Muscle of arm (tissue), 1 donor: ENCODE measurements at regions not wholly inside any gene's neighbourhood (a gene's known extent, or its start where the extent isn't known, plus 50 kb on each side); places are given as distances from the start of the nearest gene placed in this dataset.

Source experiments
- DNase-seq: peaks from one replicate; pipeline ENCODE4 v3.0.0-alpha.2; 2013

DNA sequence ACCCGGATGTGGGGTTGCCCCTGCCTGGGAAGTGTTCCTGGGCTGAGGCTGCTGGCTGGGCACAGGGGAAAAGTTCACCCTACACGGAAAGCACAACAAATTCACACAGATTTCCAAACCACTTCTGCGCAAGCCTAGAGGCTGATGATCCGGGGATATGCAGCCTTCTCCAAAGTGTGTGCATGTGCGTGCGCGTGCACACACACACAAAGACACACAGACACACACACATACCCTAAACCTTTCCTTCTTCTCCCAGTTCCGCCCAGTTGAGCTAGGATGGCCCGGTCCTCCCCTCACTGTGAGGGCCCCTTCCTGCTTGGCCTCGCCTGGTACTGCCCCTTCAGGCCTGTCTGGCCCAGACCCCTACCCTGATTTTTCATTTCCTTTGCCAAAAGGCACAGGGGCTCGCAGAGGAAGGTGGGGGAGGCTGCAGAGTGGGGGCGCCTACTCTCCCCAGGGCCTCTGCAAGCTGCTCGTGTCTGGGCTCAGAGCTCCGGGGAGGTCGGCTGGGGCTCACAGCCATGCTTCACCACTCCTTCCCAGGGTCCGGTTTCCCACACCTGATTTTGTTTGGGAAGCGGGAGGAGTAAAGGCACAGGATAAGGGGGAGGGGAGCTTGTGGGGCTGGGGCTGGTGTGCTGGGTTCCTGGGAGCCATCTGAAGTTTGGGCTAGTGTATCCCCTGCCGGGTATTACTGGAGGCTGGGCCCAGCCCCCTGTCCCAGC, 144.7 kb downstream of the ENGASE start:
- no peak for DNase-seq

DNA sequence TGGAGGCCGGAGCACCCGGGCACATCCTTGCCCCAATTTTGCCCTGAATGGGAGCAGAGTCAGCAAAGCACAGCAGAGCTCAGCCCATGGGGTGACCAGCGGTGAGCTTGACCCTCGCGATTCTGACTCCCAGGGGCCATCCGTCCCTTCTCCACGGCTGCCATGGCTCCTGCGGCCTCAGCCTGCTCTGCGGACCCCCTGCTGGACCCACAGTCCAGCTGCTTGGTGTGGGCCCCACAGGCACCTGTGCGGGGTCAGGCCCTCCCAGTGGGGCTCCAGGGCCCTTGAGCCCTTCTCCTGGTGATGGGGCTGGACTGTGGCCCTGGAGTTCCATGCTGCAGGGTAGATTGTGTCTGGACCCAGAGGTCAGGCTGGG, 144.2 kb downstream of the ENGASE start:
- DNase-seq: no peak

DNA sequence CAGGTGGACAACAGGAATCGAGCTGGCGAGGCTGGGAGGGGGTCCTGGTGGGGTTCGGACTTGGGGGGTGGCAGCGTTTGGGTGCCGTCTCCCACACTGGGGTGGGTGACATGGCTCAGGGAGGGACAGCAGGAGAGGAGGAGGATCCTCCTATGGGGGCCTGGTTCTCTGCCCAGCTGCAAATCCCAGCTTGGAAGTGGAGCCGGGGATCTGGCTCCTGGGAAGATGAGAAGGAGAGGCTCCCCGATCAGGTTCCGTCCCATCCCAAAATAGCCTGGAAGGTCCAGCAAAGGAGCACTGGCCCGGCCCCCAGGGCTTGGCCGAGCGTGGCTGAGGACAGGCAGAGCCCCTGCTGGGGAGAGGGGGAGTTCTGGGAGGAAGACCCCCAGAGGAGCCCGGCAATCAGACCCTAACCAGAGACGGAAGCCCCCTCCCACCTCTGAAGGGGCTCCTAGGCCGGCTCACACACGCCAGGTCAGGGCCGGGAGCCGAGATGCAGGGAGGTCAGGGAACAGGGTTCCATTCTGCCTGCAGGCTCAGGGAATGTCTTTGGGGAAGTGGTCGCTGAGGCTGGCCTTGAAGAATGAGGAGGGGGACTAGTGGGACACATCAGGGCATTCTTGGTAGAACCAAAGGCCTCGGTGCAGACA, 143.7 kb downstream of the ENGASE start:
- DNase-seq: no peak

DNA sequence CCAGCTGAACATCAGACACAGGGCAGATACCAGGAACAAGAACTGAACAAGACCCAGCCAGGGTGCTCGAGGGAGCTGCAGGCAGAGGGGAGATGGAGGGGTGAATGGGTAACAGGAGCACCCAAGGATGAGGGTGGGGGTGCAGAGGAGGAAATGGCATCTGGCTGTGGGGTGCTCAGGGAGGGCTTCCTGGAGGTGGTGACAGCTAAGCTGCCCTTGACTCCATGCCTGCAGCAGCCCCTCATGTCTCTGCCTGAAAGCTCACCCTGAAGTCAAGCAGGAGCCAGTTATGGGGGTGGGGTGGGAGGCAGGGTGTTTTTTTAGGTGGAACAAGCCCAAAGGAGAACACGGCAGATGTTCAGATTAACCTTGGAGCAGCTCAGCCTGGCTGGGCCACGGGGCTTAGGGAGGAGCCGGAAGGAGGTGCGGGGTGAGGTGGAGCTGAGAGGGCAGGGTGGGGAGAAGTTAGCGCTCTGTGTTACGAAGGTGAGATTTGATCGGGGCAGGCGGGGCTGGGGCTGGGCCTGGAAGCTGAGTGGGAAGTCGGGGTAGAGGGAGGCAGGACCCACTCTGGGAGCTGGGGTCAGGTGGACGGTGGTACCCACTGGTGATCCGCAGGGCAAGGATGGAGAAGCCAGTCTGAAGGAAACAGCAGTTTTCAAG, 143.0 kb downstream of the ENGASE start:
- DNase-seq: no peak

DNA sequence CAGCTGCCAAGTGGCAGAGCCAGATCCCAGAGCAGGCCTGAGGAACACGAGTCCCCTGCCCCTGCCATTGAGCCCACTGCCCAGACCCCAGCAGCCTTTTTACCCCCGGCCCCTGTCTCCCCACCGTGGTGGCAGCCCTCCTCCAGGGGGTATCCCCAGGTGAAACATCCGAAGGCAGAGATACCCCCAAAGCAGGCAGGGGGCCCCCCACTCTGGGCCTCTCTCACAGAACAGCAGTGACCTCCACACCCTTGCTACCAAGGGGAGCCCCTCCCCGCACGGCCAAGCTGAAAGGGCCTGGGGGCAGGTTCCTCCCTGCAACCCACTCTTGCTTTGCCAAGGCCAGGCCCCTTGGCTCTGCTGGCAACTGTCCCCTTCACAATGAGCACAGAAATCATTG, 142.2 kb downstream of the ENGASE start:
- DNase-seq: no peak

DNA sequence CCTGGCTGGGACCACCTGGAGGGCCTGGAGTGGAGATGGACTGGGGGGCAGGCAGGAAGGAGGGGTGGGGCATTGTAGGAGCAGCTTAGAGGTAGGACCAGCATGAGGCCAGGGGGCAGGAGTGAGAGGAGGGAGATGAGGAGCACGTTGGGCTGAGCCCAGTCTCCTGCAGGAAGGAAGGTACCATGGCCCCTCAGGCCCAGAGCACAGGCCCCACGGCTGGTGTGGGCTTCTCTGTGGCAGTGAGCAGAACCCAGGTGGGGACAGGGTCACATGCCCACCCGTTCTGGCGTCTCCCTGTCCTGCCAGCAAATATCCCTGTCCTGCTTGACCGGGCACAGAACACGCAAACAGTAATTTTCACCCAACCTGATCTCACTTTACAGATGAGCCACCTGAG, 141.8 kb downstream of the ENGASE start:
- DNase-seq: no peak

DNA sequence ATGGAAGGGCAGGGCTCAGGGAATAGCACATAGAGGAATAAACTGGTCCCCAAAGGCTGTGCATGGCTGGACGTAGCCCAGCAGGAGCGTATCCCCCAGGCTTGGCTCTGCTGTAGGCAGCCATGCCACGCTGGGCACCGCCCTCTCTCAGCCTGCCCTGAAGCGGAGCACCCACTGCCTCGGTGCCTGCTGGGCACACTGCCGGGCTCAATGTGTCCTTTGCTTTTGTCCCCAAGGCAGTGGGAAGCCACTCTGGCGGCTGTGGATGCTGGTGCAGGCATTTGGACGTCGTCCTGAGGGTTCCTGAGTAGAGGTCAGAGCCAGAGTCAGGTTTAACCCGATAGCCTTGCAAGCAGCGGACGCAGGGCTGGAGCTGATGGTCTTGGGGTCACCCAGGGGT, 141.0 kb downstream of the ENGASE start:
- no peak for DNase-seq

DNA sequence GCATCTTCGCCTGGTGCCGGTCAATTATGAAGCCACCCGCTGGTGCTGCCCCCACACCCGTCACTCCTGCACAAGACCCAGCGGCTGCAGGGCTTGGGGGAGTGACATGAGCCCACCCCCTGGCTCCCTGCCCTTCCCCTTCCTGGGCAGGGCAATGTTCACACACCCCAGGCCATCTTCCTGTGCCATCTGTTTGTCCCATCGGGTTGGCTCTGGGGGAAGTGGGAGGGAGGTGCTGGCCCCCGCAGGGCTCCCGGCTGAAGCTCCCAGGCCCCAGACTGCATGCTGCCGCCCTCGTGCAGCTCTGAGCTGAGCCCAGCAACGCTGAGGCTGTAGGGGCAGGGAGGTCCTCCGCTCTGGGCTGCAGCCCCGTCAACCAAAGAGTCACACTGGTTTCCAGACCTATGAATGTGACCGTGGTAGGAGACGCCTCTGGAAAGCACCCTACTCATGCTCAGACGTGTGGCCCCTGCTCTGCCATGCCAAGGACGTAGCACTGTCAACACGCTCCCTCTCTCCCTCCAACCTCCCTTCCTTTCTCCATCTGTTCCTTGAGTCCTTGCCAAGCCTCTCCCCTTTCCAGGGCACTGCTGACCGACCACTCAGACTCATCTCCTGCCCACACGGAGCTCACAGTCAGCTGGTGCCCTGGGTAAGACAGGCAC, 140.4 kb downstream of the ENGASE start:
- DNase-seq: no peak

DNA sequence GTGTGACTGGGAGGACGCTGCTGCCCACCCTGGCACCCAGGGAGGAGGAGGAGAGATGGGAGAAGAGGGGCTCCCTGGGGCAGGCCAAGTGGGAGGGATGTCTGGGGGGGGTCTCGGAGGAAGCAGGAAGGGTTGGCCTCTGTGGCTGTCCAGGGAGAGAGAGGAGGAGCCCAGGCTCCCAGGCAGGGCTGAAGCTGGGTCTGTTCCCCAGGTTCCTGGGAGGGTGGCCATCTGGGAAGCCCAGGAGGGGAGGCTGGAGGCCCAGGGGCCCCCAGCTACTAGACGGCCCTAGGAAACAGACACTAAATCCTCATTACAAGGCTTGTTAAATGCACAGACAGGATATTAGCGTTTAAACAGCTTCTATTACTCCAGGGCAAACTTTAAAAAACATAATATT, 139.8 kb downstream of the ENGASE start:
- DNase-seq: no peak

DNA sequence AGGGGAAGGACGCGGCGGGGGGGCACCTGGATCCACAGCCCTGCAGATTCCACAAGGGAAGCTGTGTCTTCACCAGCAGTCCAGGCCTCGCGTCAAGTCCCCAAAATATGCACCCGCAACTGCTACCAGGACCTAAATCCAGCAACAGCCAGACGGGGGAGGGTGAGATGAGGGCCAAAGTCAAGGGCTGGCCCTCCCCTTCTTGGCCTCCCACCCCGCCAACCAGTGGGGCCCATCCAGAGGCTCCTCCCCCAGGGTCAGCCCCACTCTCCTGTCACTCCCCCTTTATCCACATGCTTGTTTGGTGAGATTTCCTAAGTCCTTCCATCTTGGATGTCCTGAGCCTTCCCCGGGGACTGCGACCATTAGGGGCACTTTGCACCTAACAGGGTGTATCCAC, 138.7 kb downstream of the ENGASE start:
- no peak for DNase-seq

DNA sequence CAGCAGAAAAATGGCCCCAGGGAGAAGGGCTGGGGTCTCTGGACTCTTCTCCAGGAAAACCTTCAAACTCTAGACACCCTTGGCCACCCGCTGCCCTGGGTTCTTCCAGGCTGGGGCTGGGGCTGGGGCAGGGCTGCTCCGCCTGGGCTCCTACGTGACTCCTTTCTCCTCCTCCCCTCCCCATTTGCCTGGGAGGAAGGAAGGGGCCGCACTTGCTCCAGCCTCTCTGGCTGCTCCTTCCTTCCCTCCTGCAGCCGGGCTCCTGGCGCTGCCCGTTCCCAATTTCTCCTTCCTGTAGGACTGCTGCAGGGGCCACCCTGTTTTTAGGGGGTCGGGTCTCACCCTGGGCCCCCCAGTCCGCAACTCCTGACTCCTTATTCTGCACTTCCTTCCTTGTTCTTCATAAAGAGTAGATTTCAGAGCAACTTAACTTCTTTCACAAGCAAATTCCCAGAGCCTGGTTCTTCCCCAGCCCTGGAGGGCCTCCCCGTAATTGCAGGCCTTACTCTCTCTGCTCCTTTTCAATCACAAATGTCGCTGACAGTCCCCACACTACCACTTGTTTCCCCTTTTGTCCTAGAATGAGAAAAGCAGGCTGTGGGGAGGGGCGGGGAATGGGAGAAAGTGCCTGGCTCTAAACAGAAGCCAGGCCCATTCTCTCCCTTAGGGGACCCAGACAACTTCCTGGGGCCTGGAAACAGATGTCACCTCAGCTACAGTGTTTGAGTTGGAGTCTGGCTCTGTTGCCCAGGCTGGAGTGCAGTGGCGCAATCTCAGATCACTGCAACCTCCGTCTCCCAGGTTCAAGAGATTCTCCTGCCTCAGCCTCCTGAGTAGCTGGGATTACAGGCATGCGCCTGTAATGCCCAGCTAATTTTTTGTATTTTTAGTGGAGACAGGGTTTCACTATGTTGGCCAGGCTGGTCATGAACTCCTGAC, 137.8 kb downstream of the ENGASE start:
- DNase-seq: no peak

DNA sequence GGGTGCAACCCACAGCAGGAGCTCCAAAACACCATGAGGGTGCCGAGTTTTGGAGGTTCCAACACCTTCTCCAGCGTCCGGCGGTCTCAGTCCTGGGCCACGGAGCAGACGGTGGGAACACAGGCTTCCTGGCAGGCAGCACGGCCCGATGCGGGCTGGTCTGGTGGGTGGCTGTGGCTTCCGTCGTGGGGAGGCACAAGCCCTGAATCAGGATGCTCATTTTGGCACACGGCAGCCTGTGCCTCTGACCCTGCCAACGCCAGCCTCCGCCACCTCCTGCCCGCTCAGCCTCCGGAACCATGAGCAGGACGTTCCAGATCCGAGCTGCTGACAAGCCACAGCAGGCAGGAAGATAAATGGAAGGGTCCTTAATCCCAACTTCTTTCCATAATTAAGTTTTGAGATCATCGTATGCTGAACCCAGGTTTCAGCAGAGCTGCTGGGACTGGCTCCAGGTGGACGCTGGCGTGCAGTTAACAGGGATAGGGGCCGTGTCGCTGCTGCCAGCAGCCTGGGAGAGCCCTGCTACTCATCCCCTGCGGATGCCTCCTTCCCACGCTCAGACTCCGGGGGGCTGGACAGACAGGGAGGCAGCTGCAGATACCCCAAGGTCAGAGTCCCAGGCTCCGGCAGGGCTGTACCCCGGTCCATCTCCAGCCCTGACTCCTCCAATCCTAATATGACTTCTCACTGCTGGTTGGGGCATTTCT, 136.6 kb downstream of the ENGASE start:
- DNase-seq: no peak

DNA sequence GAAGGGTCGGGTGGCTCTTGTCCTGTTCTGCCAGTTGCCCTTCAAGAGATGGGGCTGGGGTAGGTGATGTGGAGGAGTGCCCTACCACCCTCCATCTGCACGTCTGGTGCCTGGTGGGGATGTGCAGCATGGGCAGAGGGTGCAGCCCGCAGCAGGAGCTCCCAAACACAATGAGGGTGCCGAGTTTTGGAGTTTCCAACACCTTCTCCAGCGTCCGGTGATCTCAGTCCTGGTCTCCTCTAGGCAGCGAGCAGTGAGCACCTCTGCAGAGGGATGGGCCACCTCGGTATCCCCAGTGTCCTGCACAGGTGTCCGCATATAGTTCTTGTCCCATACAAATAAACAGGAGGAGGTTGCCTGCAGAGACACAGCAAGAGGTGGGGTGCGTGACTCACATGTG, 136.0 kb downstream of the ENGASE start:
- DNase-seq: no peak

DNA sequence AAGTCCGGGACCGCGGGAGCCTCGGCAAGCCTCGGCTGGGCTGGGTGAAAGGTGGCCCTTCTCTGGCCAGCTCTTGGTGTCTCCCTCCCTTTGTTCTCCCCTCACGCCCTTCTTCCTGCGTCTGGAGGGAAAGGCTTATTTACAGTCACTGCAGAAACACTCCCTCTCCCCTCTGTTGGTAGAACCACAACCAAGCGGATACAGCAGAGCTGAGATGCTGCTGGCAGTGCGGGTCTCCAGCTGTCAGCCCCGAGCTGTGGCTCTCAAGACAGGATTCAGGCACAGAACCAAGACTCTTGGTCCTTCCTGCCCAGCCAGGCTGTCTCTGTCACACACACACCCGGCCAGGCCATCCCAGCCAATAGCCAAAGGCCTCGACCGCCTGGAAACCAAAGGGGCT, 133.3 kb downstream of the ENGASE start:
- no peak for DNase-seq

DNA sequence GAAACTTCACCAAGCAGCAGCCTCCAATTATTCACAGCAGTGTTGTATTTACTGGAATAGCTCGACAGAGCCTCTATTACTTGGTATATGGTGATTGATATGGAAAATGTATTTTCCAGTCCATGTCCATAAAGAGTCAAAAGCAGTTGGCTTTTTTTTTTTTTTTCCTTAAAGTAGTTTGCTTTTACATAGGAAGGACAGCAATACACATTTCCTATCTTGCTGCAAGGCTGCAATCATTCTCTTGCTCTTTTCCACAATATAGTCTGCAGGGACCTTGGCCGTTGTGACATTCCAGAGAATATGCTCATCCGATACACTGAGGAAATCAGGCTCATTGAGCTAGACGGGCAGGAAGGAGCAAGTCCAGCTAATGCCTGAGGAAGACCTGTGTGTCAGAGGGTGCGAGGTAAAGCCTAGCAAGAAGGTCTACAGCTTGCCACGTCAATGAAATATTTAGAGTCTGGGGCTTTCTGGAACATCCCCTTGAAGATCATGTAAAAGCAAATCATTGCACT, 131.1 kb downstream of the ENGASE start:
- no peak for DNase-seq

DNA sequence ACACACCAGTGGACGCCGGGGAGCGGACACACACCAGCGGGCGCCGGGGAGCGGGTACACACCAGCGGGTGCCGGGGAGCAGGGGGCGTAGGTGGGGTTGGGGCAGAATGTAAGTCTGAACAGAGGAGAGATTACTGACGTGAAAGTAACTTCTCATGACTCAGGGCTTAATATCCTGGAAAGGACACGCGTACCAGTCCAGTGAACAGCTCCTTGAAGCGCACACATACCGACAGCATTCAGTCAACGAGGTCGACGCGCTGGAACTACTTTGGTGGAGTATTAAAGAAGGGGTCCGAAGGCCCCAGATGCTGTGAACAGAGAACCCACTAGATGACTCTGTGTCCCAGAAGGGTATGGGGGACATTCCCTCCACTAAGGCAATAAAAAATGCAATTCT, 129.6 kb downstream of the ENGASE start:
- DNase-seq: no peak

DNA sequence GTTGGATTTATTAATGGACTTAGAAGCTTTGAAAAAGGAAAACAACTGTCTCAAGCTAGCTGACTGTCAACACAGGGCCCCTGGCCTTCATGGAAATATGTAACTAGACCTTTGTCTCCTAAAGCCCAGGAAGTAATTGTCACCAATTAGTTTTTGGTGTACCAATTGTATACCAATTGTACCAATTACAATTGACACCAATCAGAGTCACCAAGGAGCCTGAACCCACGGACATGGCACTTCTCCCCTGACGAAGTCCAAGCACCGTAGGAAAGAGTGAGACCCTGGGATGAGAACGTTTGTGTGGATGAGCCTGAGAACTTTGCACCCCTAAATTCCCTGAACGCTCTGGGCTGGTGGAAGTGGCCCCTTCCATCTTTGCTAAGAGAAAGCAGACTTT, 129.0 kb downstream of the ENGASE start:
- no peak for DNase-seq

DNA sequence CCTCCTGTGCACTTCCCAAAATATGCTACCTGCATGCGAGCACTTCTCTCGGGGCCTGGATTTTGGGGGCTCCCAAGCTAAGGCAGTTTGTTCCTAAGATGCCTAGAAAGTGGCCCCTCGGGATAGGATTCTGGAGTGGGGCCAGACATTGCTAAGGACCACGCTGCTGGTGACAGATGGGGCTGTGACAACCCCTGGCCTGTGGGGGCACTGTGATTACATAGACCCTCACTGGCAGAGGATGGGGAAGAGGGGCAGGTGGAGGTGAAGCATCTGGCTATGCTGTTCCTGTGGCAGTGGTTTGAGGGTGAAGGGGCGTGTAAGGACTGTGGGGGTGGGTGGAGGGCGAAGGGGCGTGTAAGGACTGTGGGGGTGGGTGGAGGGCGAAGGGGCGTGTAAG, 128.4 kb downstream of the ENGASE start:
- DNase-seq: no peak

DNA sequence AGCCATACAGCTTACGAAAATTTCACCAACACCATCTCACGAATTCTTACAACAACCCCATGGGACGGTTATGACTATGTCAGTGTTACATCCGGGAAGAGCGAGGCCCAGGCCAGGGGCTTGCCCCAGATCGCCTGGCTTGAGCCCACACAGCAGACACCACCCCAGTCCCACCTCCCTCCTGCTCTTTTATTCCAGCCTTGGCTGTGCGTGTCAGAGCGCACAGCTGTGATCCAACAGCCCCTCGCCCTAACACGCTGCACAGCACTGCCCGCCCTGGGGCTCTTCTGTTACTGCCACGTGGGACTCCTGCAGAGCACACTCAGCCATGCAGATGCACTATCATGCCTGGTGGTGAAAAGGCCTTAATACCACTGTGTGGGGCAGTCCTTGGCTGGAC, 127.9 kb downstream of the ENGASE start:
- no peak for DNase-seq

DNA sequence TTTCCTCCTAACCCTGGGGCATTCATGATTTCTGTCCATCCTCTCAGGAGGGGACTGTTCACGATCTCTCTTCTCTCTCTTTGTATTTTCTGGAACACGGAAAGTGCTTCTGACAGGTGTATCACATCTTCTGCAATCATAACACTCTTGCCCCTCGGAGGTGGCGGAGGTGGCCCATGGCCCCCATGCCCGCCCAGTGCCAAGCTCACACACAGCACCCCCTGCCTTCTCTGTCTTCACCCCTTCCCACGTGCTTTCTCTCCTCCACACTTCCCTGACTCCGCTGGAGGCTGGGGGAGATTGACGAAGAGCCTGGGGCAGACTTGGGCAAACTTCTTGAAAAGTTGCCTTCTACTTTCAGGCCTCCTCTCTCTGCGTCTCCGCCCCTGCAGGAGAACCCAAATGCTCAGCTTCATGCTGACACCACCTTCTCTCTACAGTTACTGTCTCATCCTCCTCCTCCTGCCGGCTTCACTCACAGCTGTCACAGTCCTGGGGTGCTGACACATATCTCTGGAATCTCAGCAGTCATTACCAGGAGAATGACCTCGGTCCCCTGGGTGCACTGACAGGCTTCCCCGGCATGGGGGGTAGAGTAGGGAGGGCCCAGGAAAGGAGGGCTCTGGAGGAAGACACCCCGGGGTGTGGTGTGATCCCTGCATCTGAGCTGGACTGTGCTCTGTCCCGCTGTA, 127.1 kb downstream of the ENGASE start:
- DNase-seq: no peak
